Left ventricle myocardium inferior (tissue), 1 donor: ENCODE measurements at regions not wholly inside any gene's neighbourhood (a gene's known extent, or its start where the extent isn't known, plus 50 kb on each side); places are given as distances from the start of the nearest gene placed in this dataset.

Experiments
- DNase-seq: peaks from one replicate; pipeline ENCODE4 v3.0.0-alpha.2; 2020
- H3K27ac ChIP-seq: fragments of 200-600 bp; replicated peaks from 2 replicates; pipeline ENCODE4 v1.8.0; 2021
- H3K27me3 ChIP-seq: fragments of 200-600 bp; 2 replicates; pipeline ENCODE4 v1.8.0; 2021; ENCODE audit warnings: low read depth
- H3K36me3 ChIP-seq: fragments of 200-600 bp; 2 replicates; pipeline ENCODE4 v1.8.0; 2021
- H3K4me1 ChIP-seq: fragments of 200-600 bp; 2 replicates; pipeline ENCODE4 v1.8.0; 2021
- H3K4me3 ChIP-seq: fragments of 200-600 bp; 2 replicates; pipeline ENCODE4 v1.8.0; 2021; ENCODE audit warnings: mild to moderate bottlenecking, moderate library complexity
- H3K9me3 ChIP-seq: fragments of 200-600 bp; replicated peaks from 2 replicates; pipeline ENCODE4 v1.8.0; 2021
- intact Hi-C: fragments of 100-400 bp; cut with micrococcal nuclease; formaldehyde crosslinking; loops from one replicate; pipeline ENCODE4 v1.11.0; 2022
- TF ChIP-seq, protein P1 (sequence below): fragments of 200-600 bp; IDR thresholded peaks from 2 replicates; pipeline ENCODE4 v1.8.0; 2021; ENCODE audit warnings: antibody characterized with exemption, mild to moderate bottlenecking, borderline replicate concordance
- donor health status: DM: no; HTN: yes; CAD: no; lungs with severe emphysema.

DNA sequence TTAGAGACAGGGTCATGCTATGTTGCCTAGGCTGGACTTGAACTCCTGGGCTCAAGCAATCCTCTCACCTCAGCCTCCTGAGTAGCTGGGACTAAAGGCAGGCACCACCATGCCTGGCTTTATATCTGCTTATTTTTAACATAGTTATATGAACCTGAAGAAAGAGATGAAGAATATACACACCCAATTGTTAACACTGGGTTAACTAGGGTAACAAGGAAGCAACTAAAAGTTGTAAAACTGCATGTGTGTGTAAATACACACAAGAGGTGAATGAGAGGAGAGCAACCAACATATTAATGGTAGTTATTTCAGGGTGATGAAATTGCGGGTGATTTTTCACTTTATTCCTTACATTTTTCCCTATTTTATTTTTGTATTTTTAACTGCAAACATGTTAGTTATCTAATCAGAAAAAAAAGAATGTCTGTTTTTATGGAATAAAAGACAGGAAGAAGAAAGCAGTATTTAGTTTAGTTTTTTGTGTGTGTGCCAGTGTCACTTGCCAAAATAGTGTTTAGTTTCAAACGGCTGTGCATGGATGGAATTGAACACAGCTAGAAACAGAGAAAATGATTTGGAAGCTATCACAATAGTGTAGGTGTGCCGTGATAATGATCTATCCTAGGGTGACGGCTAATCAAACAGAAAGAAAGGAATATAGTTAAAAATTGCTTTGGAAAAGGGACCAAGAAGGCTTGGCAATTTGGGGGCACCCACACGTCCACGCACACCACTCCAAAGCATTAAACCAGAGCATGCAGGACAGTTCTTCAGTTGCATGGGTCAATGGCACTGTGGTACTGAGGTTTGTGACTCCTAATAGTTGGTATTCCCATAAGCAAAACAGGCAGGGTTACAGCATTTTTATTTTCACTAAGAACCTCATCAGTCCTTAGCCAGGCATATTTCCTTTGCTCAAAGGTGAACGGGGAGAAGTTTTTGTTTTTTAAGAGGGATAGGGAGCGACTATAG lies 89.1 kb upstream of the KLHL13 start:
- no peaks in the 10 kb centered on the region for H3K27me3 ChIP-seq
- no peak for DNase-seq

DNA sequence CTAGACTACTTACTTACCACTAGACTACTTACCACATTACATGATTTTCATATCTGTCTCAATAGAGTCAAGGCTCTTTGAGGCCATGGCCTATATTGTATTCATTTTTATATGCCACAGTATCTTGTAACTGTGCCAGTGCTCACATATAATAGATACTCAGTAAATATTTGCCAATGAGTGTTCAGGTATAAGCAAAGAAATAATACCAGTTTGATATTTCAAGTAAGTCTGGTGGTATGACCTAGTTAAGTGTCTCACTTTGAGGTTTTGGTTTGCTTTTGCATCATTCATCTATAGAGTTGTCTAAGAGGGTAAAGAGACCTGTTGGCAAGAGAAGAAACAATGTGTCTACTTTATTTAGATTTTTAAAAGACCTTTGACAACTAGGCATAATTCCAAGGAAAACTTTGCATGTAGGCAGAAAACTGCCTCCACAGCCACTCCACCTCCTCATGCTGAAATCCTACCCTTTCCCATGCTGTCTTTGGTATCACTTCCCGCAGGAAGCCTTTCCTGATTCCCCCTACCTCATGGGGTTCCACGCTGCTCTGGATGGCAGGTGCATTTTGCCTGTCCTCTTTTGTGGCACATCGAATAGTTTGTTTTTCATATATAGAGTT lies 91.3 kb upstream of the KLHL13 start:
- TF ChIP-seq, protein P1, sequence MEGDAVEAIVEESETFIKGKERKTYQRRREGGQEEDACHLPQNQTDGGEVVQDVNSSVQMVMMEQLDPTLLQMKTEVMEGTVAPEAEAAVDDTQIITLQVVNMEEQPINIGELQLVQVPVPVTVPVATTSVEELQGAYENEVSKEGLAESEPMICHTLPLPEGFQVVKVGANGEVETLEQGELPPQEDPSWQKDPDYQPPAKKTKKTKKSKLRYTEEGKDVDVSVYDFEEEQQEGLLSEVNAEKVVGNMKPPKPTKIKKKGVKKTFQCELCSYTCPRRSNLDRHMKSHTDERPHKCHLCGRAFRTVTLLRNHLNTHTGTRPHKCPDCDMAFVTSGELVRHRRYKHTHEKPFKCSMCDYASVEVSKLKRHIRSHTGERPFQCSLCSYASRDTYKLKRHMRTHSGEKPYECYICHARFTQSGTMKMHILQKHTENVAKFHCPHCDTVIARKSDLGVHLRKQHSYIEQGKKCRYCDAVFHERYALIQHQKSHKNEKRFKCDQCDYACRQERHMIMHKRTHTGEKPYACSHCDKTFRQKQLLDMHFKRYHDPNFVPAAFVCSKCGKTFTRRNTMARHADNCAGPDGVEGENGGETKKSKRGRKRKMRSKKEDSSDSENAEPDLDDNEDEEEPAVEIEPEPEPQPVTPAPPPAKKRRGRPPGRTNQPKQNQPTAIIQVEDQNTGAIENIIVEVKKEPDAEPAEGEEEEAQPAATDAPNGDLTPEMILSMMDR, result no peak
- intact Hi-C loops, result no loop called here
- Histone ChIP-seq H3K36me3 (no peaks in the 10 kb centered on the region), H3K4me1 (no peaks in the 10 kb centered on the region), H3K9me3 (no peaks in the 10 kb centered on the region), H3K27me3 (no peaks in the 10 kb centered on the region), H3K4me3 (no peak overlapping the region), H3K27ac (no peak overlapping the region)
- no peak for DNase-seq

More for the DNA sequence above, 89.1 kb upstream of the KLHL13 start:
- H3K4me3 ChIP-seq, result no peak overlapping the region
- H3K4me1 ChIP-seq, result no peaks in the 10 kb centered on the region
- intact Hi-C loops, result no loop called here
- H3K27ac ChIP-seq, result no peak overlapping the region
- no peaks in the 10 kb centered on the region for H3K36me3 ChIP-seq
- H3K9me3 ChIP-seq, result no peaks in the 10 kb centered on the region
- TF ChIP-seq, protein P1, result no peak

DNA sequence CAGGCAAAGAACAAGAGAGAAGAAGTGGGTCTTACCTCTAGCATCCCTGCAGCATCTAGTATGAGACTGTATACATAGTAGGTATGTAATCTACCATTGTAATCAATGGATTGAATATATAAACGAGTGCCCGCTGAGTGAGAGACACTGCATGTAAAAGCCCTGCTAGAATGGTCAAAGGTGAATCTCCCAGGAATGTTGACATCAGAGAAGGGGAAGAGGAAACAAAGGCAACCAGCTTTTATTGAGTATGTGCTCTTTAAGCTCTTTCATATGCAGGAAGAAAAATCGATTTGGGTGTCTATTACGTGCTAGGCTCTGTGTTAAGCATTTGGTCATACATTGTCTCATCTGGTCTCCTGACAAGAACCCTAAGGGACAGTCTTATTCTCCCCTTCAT lies 91.9 kb upstream of the KLHL13 start:
- TF ChIP-seq, protein P1, result no peak
- Histone ChIP-seq H3K27me3 (no peaks in the 10 kb centered on the region), H3K36me3 (no peaks in the 10 kb centered on the region), H3K4me3 (no peak overlapping the region), H3K27ac (no peak overlapping the region), H3K4me1 (no peaks in the 10 kb centered on the region), H3K9me3 (no peaks in the 10 kb centered on the region)
- intact Hi-C loops, result no loop called here
- DNase-seq, result no peak

DNA sequence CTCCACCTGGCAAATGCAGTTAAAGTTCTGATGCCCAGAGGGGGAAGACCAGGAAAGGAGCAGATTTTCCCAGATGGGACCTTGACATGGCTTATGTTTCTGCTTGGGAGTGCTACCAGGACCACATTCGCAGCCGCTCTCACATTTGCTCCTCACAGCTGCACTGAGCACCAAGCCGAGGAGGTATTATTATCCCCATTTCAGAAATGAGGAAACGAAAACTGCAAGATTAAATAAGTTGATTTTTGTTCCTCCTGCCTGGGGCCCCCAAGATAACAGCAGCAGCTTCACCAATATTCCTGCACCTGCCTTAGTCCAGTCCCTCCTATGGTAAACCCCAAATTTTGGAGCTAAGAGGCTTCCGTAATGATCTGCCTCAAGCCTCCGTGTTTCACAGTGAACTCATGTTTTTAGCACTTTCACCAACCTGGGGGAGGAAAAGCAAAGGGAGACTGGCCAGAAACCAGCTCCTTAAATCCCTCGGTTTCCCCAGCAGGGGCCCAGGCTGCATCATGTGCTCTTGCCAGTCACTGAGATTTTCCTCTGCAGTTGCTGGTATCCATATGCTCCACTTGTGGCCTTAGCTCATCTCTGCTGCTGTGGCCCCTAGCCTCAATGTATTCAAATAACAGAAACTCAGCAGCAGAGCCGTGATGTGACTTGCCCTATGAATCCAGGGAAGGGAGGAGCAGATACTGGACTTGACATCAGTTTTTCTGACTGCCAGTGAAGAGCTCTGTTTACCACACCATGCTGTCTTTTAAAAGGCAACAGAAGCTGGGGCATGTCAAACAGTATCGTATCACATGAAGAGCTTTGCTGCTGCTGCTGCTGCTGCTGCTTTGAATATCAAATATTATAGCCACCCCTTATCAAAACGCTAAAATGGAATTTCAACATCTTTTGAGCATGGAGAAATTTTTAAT lies 95.5 kb upstream of the KLHL13 start:
- no peak for DNase-seq
- Histone ChIP-seq H3K9me3 (no peaks in the 10 kb centered on the region), H3K4me1 (no peaks in the 10 kb centered on the region), H3K27ac (no peak overlapping the region), H3K36me3 (no peaks in the 10 kb centered on the region), H3K27me3 (no peaks in the 10 kb centered on the region), H3K4me3 (no peak overlapping the region)
- TF ChIP-seq, protein P1, result no peak
- intact Hi-C loops, result no loop called here

DNA sequence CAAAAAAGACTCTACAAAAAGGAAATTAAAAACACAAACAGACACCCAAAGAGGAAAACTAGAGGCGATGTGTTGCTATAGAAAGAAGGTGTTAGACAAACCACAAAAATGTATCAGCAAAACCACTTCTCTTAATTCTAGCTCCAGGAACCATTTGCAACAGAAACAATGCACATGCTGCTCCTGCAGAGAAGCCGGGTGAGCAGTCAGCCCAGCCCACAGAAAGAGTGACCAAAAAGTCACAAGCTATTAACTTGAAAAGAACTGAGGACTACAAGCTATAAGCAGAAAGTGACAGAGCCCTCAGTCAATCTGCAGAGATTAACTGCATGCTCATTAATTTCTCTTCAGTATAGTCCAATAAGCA lies 96.2 kb upstream of the KLHL13 start:
- TF ChIP-seq, protein P1, result no peak
- Histone ChIP-seq H3K4me1 (no peaks in the 10 kb centered on the region), H3K27ac (no peak overlapping the region), H3K27me3 (no peaks in the 10 kb centered on the region), H3K4me3 (no peak overlapping the region), H3K36me3 (no peaks in the 10 kb centered on the region), H3K9me3 (no peaks in the 10 kb centered on the region)
- no peak for DNase-seq
- intact Hi-C loops, result no loop called here
